CD8-positive, alpha-beta memory T cell (primary cell): ENCODE measurements at regions not wholly inside any gene's neighbourhood (a gene's known extent, or its start where the extent isn't known, plus 50 kb on each side); places are given as distances from the start of the nearest gene placed in this dataset.
"Not testable (repeated sequence)": the region's sequence is repeated elsewhere in the genome, so short reads cannot be mapped to it uniquely, and the experiment has no call there.

ENCODE experiments used
- CTCF ChIA-PET: fragments of 350-600 bp; sonication (Branson Sonifier 250); formaldehyde crosslinking; loops from one replicate; lab custom pipeline; 2021; ENCODE audit warnings: antibody characterized with exemption; lab: Charles Lee
- POLR2A ChIA-PET: fragments of 350-600 bp; sonication (Branson Sonifier 250); formaldehyde crosslinking; loops from one replicate; lab custom pipeline; 2021; ENCODE audit warnings: antibody characterized with exemption; lab: Charles Lee
- DNase-seq, 5 donors: peaks; one replicate each; pipeline versions ENCODE4 v3.0.0 to v3.0.0-alpha.2; 2020 to 2022; ENCODE audit warnings: mixed read lengths in 1 of 5
- H3K27ac ChIP-seq: one replicate; pipeline ENCODE4 v1.7.0; 2013; ENCODE audit warnings: low read depth, mild to moderate bottlenecking, low read length, moderate library complexity
- H3K27me3 ChIP-seq: 2 replicates; pipeline ENCODE4 v1.7.0; 2013; ENCODE audit warnings: low read length, mild to moderate bottlenecking; ENCODE audit not compliant: insufficient read depth, poor library complexity, severe bottlenecking
- H3K36me3 ChIP-seq: 2 replicates; pipeline ENCODE4 v1.7.0; 2013; ENCODE audit warnings: mild to moderate bottlenecking, low read length, moderate library complexity; ENCODE audit not compliant: insufficient read depth
- H3K4me1 ChIP-seq: 2 replicates; pipeline ENCODE4 v1.7.0; 2013; ENCODE audit warnings: mild to moderate bottlenecking, low read length, moderate library complexity; ENCODE audit not compliant: insufficient read depth
- H3K4me3 ChIP-seq: 2 replicates; pipeline ENCODE4 v1.7.0; 2013; ENCODE audit warnings: mild to moderate bottlenecking, low read length
- H3K9me3 ChIP-seq: 2 replicates; pipeline ENCODE4 v1.7.0; 2013; ENCODE audit warnings: mild to moderate bottlenecking, low read length
- H3K27ac Mint-ChIP-seq, 8 donors: one replicate each; pipeline ENCODE4 v1.8.0; 2020 to 2021; ENCODE audit warnings: mixed read lengths in 8 of 8, mild to moderate bottlenecking in 6 of 8, inconsistent platforms in 3 of 8, moderate library complexity in 3 of 8
- H3K27me3 Mint-ChIP-seq, 2 donors: one replicate each; pipeline ENCODE4 v1.8.0; 2020 to 2021; ENCODE audit warnings: mixed read lengths in 2 of 2, mild to moderate bottlenecking in 1 of 2, moderate library complexity in 1 of 2
- H3K36me3 Mint-ChIP-seq, 3 donors: one replicate each; pipeline ENCODE4 v1.8.0; 2020 to 2021; ENCODE audit warnings: mixed read lengths in 3 of 3, inconsistent platforms in 1 of 3, mild to moderate bottlenecking in 1 of 3
- H3K4me1 Mint-ChIP-seq, 3 donors: one replicate each; pipeline ENCODE4 v1.8.0; 2020 to 2021; ENCODE audit warnings: mixed read lengths in 3 of 3, inconsistent platforms in 1 of 3, mild to moderate bottlenecking in 1 of 3
- H3K4me3 Mint-ChIP-seq, 7 donors: one replicate each; pipeline ENCODE4 v1.8.0; 2020 to 2021; ENCODE audit warnings: mixed read lengths in 7 of 7, mild to moderate bottlenecking in 6 of 7, moderate library complexity in 4 of 7, inconsistent platforms in 2 of 7
- H3K9me3 Mint-ChIP-seq, 5 donors: one replicate each; pipeline ENCODE4 v1.8.0; 2020 to 2022; ENCODE audit warnings: mixed read lengths in 5 of 5, mild to moderate bottlenecking in 3 of 5, moderate library complexity in 2 of 5, inconsistent platforms in 1 of 5

GRCh38 chr6:67885081-67886033 is 749.7 kb upstream of the ADGRB3 start:
- Mint-ChIP-seq H3K27ac (no peak overlapping the region), H3K4me3 (no peak overlapping the region), H3K9me3 (peaks cover 4 to 21% (median 12%) of the 10 kb centered on the region in 5 donors), H3K36me3 (no peaks in the 10 kb centered on the region), H3K27me3 (no peaks in the 10 kb centered on the region), H3K4me1 (no peaks in the 10 kb centered on the region)
- Histone ChIP-seq H3K9me3 (no peaks in the 10 kb centered on the region), H3K4me3 (no peak overlapping the region), H3K4me1 (no peaks in the 10 kb centered on the region), H3K36me3 (no peaks in the 10 kb centered on the region), H3K27ac (peak overlapping the region; percentile 89), H3K27me3 (no peaks in the 10 kb centered on the region)
- no peak for DNase-seq
- CTCF ChIA-PET, result no interaction called here
- POLR2A ChIA-PET, result no interaction called here

GRCh38 chr6:67884442-67884841 is 750.6 kb upstream of the ADGRB3 start:
- Mint-ChIP-seq H3K9me3 (peaks cover 2 to 18% (median 10%) of the 10 kb centered on the region in 5 donors), H3K27ac (no peak overlapping the region), H3K4me3 (no peak overlapping the region), H3K27me3 (no peaks in the 10 kb centered on the region), H3K4me1 (no peaks in the 10 kb centered on the region), H3K36me3 (no peaks in the 10 kb centered on the region)
- DNase-seq, result no peak
- no peaks in the 10 kb centered on the region for H3K27me3 ChIP-seq
- ChIA-PET CTCF (no interaction called here), POLR2A (no interaction called here)
- peak overlapping the region; percentile 21 for H3K4me3 ChIP-seq
- no peaks in the 10 kb centered on the region for H3K36me3 ChIP-seq
- no peaks in the 10 kb centered on the region for H3K9me3 ChIP-seq
- H3K27ac ChIP-seq, result peak overlapping the region; percentile 89
- H3K4me1 ChIP-seq, result no peaks in the 10 kb centered on the region

- no peaks in the 10 kb centered on the region for H3K4me1 Mint-ChIP-seq
- no peaks in the 10 kb centered on the region for H3K36me3 Mint-ChIP-seq
- no peaks in the 10 kb centered on the region for H3K27me3 Mint-ChIP-seq
- H3K4me1 ChIP-seq, result no peaks in the 10 kb centered on the region
- ChIA-PET CTCF (no interaction called here), POLR2A (no interaction called here)
- H3K36me3 ChIP-seq, result no peaks in the 10 kb centered on the region
- H3K4me3 Mint-ChIP-seq, result no peak overlapping the region
- no peak overlapping the region for H3K27ac Mint-ChIP-seq
- peak overlapping the region; percentile 89 for H3K27ac ChIP-seq
- no peak for DNase-seq
- no peaks in the 10 kb centered on the region for H3K27me3 ChIP-seq
- H3K4me3 ChIP-seq, result peak overlapping the region; percentile 21
- H3K9me3 Mint-ChIP-seq, result peaks cover 2 to 11% (median 6%) of the 10 kb centered on the region in 5 donors
- no peaks in the 10 kb centered on the region for H3K9me3 ChIP-seq
Measured at GRCh38 chr6:67883500-67884366, 751.3 kb upstream of the ADGRB3 start.

- H3K4me1 ChIP-seq, result no peaks in the 10 kb centered on the region
- DNase-seq, result no peak
- H3K9me3 ChIP-seq, result no peaks in the 10 kb centered on the region
- no peak overlapping the region for H3K4me3 ChIP-seq
- no peaks in the 10 kb centered on the region for H3K27me3 Mint-ChIP-seq
- peak overlapping the region; percentile 89 for H3K27ac ChIP-seq
- no peak overlapping the region for H3K27ac Mint-ChIP-seq
- H3K27me3 ChIP-seq, result no peaks in the 10 kb centered on the region
- no peak overlapping the region for H3K4me3 Mint-ChIP-seq
- CTCF ChIA-PET, result no interaction called here
- no peaks in the 10 kb centered on the region for H3K36me3 Mint-ChIP-seq
- H3K36me3 ChIP-seq, result no peaks in the 10 kb centered on the region
- no peaks in the 10 kb centered on the region for H3K4me1 Mint-ChIP-seq
- peaks cover 0 to 6% (median 3%) of the 10 kb centered on the region in 5 donors for H3K9me3 Mint-ChIP-seq
- POLR2A ChIA-PET, result no interaction called here
Measured at GRCh38 chr6:67882436-67883311, 752.4 kb upstream of the ADGRB3 start.

GRCh38 chr6:67881706-67882065 is 753.4 kb upstream of the ADGRB3 start:
- DNase-seq, result no peak
- Mint-ChIP-seq H3K9me3 (peaks cover 0 to 10% (median 0%) of the 10 kb centered on the region in 5 donors), H3K36me3 (no peaks in the 10 kb centered on the region), H3K4me3 (no peak overlapping the region), H3K27me3 (no peaks in the 10 kb centered on the region), H3K4me1 (no peaks in the 10 kb centered on the region), H3K27ac (no peak overlapping the region)
- CTCF ChIA-PET, result no interaction called here
- Histone ChIP-seq H3K4me3 (no peak overlapping the region), H3K36me3 (no peaks in the 10 kb centered on the region), H3K27me3 (no peaks in the 10 kb centered on the region), H3K9me3 (no peaks in the 10 kb centered on the region), H3K4me1 (no peaks in the 10 kb centered on the region), H3K27ac (peak overlapping the region; percentile 89)
- POLR2A ChIA-PET, result interaction anchor here (0.5 kb wide), 1 partner anchor 76 kb away, joined by 3 read pairs; no protein-coding TSS in a partner anchor

GRCh38 chr6:67880939-67881705 is 754.0 kb upstream of the ADGRB3 start:
- peaks cover 0 to 10% (median 0%) of the 10 kb centered on the region in 5 donors for H3K9me3 Mint-ChIP-seq
- H3K27ac Mint-ChIP-seq, result no peak overlapping the region
- H3K27ac ChIP-seq, result peak overlapping the region; percentile 89
- ChIA-PET POLR2A (interaction anchor here (0.5 kb wide), 1 partner anchor 76 kb away, joined by 3 read pairs; no protein-coding TSS in a partner anchor), CTCF (no interaction called here)
- no peaks in the 10 kb centered on the region for H3K36me3 ChIP-seq
- no peaks in the 10 kb centered on the region for H3K27me3 Mint-ChIP-seq
- H3K4me3 ChIP-seq, result no peak overlapping the region
- H3K9me3 ChIP-seq, result no peaks in the 10 kb centered on the region
- no peak for DNase-seq
- H3K36me3 Mint-ChIP-seq, result no peaks in the 10 kb centered on the region
- H3K4me1 Mint-ChIP-seq, result no peaks in the 10 kb centered on the region
- no peak overlapping the region for H3K4me3 Mint-ChIP-seq
- H3K27me3 ChIP-seq, result no peaks in the 10 kb centered on the region
- H3K4me1 ChIP-seq, result no peaks in the 10 kb centered on the region

- DNase-seq, CTCF ChIA-PET, H3K36me3 ChIP-seq, H3K27me3 ChIP-seq, POLR2A ChIA-PET, H3K4me1 Mint-ChIP-seq, H3K27me3 Mint-ChIP-seq, H3K4me1 ChIP-seq, H3K4me3 ChIP-seq, H3K36me3 Mint-ChIP-seq, H3K4me3 Mint-ChIP-seq, H3K27ac ChIP-seq, H3K27ac Mint-ChIP-seq, H3K9me3 ChIP-seq: not testable (repeated sequence)
- peaks cover 0 to 14% (median 5%) of the 10 kb centered on the region in 5 donors for H3K9me3 Mint-ChIP-seq
Measured at GRCh38 chr6:67880343-67880742, 754.7 kb upstream of the ADGRB3 start.
